ENCODE measurements at regions not wholly inside any gene's neighbourhood (a gene's known extent, or its start where the extent isn't known, plus 50 kb on each side); places are given as distances from the start of the nearest gene placed in this dataset.
"Not testable (repeated sequence)": the region's sequence is repeated elsewhere in the genome, so short reads cannot be mapped to it uniquely, and the experiment has no call there.

DNA sequence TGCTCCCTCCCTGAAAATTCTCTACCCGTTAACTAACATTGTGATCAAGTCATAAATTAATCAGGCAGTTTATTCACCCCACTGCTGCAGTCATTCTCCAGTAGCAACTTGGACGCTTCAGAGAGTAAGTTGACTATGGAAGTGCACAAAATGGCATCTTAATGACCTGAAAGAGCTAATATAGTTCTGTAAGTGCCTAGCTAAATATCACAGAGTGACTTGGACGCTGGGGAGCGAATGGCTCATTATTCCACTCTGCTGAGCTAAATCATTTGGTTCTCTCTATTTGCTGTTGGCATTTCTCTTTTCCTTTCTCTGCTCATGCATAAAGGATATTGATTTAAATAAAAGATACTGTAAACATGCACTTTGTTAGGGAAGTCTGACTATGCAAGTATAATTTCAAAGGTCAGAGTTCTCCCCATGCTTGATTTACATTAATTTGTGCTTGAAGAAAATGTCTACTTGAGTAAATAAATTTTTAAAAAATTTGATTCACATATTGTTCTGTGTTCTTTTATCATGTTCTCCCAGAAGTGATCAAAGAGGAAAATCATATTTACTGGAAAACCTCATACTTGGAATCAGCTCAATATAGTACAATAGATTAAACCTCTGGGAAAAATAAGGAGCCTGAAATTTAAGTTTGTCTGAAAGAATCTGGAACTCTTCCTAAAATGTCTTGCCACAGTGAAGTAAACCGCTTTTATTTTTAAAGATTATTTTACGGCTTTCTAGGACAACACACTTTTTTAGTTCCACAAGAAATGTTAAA is 169.5 kb upstream of the HAPLN1 start:
- no peak for DNase-seq

DNA sequence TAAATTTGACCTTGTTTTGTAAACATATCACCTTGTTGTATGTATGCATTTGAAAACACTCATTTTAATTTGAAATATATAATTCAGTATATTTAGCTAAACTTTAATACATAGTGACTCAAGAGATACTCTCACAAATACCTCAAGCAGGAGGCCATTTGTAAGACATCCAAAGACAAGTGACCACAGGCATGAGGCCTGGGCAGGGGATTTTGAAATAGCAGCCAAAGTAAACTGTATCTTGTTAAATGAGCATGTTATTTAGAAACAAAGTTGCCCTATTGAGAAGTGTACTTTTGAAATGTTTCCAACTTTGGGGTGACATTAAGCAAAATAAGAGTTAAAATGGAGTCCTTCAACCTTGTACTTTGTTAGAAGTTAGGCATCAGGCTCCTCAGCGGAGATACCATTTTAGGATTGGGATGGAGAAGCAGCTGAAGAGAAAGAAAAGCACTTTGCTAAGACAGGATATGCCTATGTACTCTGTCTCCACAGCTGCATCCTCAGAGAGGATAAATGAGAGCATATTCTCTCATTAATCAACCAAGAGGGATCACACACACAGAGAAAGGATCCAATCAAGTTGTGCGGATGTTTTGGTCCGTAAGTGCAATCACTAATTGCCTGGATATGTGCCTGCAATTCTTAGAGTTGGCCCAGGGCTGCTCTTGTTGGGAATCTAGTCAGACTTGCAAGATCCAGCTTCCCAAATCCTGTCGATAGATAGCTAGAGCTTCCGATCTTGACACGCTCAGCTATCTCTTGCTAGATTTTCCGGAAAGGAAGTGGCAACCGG is 157.5 kb upstream of the HAPLN1 start:
- DNase-seq, result no peak

DNA sequence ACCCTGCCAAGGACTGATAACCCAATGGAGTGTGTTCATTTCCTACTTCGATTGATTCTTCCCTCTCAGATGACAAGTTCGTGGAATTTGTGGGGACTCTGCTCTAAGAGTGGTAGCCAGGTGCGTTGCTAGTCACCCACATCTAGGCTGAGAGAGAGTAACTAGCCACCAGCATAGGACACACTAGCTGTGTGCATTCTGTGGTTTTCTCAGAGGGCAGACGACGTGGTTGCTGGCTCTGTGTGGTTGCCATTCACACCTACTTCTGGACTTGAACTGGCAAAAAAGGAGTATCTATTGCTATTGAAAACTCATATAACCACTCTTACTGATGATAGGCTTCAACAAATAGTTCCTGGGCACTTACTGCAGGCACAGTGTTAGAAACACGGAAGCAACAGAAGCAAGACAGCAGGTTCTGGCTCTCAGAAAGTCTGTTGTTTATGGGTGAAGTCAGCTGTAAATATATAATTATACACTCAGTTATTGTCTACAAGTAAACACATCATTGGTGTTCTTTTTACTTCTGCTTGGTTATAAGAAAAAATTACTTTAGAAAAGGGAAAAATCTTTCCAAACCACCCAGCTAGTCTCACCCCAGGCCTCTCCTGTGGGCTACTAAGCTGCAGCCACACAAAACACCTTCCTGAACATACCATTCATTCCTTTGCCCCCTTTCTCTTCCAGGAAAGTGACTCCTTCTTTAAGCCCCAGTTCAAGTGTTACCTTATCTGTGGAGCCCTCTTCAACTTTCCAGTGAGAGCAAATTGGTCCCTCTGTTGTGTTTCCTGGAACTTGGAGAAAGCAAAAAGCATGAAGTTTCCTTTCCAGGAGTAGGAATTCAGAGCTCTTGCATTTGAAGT is 151.1 kb upstream of the HAPLN1 start:
- DNase-seq, result no peak

DNA sequence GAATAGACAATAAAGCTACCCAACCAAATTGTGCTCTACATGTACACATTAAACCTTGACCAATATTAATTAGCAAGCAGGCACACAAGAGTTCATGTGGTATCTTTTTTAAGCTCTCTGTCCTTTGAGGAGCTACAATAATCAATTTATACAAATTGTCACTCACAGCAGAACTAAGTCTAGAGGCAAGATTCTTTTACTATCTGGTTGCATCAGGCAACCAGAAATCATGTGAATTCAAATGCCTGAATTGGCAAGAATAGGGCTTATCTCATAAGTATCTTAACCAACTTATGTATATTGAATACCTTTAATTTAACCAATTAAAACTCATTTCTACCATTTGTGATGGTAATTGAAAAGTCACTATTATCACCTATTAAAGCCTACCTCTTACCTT is 145.5 kb upstream of the HAPLN1 start:
- no peak for DNase-seq

DNA sequence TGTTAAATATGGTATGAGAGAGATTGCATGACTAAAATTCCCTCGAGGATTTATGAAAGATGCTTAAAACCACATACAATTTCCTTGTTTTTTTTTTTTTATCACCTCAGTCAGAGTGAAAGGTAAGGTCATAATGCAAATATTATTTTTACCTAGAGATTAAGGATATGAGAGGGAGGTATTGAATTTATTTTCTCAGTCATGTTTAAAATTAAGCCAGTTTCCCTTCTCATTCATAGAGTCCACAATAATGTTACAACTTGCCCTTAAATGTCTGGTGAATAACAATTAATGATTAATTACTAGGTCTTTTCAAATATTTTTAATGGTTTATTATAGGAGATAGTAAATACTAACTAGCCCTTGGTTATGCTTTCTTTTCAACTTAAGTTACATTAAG is 144.9 kb upstream of the HAPLN1 start:
- no peak for DNase-seq

DNA sequence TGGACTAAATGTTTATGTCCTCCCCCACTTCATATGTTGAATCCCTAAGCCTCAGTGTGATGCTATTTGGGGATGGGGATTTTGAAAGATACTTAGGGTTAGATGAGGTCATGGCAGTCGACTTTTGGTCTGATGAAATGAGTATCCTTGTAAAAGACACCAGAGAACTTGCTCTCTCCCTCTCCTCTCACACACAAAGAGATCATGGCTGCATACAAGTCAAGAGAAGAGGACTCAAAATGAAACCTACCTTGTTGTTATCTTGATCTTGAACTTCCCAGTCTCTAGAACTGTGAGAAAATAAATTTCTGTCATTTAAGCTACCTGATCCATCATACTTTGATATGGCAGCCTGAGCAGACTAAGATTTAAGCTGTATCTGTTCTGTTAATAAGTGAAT is 144.0 kb upstream of the HAPLN1 start:
- DNase-seq, result no peak

DNA sequence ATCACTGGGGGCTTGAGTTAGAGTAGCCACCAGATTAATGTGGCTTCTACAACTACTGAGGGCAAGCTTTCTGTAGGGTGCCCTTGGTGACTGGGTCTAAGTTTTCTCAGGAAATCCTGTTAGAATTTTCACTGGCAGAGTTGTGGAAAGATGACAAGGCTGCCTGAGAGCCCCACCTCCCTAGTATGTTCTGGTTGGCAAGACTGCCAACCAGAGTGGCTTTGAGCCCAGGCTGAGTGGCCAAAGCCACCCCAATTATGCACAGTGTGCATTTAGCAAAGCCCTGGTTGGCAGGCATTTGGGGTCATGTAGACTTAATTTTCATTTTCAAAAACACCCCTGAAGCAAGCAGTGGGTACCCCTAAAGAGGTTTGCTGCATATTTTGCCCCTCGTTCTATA is 136.7 kb upstream of the HAPLN1 start:
- DNase-seq, result no peak

DNA sequence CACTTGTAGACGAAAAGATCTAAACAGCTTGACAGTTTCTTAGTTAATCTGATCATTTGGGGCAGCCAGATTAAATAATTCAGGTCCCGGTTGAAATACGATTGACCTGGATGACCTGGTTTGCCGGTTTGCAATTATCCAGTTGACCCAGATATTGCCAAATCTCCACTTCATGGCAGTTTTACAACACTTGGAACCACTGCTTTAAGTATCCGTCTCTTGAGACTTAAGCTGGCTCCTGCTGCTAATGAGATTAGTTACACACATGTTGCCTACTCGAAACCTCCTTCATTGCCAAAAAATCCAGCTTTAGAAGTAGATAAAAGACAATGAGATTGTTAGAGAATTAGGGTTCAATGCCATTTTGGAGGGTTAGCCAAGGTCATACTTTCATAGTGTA is 136.2 kb upstream of the HAPLN1 start:
- DNase-seq, result no peak

DNA sequence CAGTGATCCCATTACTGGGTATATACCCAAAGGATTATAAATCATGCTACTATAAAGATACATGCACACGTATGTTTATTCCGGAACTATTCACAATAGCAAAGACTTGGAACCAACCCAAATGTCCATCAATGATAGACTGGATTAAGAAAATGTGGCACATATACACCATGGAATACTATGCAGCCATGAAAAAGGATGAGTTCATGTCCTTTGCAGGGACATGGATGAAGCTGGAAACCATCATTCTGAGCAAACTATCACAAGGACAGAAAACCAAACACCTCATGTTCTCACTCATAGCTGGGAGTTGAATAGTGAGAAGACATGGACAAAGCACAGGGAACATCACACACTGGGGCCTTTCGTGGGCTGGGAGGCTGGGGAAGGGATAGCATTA is 129.8 kb upstream of the HAPLN1 start:
- not testable (repeated sequence) for DNase-seq

DNA sequence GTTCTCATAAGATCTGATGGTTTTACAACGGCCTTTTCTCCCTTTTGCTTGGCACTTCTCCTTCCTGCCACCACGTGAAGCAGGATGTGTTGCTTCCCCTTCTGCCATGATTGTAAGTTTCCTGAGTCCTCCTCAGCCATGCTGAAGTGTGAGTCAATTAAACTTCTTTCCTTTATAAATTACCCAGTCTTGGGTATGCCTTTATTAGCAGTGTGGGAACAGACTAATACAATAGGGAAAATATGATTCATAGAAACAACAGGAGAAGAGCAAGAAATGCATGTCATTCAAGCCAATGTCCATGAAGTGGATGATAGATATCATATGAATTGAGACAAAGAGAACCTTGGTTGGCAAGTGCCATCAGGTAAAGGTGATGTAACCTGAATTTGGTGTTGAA is 128.3 kb upstream of the HAPLN1 start:
- DNase-seq, result peak; percentile 4

DNA sequence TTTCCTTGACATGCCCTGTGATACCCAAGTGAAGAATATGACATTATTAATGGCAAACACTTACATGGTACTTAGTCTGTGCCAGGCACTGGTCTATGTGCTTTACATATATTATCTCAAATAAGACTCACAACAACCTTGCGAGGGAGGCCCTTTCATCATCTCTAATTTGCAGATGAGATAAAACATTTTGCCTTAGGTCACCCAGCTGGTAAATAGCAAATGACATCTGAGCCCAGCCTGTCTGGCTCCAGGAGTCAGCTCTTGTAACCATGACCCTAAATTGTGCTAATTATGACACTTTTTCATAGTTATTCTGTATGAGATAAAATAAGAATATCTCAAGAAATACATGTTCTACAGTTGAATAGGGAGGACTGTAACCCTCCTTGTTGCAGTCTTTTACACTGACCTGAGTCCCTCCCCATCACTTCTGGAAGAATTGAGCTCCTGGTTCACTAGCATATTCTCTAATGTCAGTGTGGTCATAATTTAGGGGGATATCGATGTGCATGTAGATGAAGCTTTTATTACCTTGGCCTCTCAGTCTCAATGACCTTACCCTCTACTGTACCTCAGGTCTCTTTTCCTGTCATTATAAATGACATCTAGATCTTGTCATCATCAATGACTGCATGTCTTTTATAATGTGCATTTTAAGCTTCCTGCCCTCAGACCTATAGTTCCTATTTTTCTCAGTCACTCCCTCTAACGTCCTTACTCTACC is 126.1 kb upstream of the HAPLN1 start:
- no peak for DNase-seq

DNA sequence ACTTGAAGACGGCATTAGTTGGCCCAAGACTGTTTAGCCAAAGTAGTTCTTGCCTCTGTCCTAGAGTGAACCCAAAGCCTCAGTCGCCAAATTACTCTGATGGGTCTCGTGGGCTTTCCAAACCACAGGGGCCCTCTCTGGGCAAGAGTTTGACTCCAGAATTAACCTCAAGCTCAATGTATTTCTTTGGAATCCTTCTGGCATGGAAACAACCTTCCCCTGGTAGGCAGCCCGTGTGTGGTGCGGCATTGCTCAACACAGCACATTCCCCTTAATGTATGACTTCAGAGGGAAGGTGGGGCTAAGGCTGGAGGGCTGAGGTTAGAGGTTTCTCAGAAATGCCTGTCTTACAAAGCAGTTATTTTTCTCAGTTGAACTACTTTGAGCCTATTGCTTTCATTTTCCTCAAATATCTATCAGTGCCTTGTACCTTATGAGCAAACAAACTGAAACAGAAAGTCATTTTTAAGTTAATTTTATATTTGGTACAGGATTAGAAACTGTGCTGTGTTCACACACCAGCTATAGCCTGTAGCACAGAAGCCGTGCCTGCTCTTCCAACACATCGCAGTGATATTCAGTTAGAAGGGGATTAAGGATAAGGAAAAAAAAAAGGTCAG is 123.9 kb upstream of the HAPLN1 start:
- DNase-seq, result peak; percentile 15

DNA sequence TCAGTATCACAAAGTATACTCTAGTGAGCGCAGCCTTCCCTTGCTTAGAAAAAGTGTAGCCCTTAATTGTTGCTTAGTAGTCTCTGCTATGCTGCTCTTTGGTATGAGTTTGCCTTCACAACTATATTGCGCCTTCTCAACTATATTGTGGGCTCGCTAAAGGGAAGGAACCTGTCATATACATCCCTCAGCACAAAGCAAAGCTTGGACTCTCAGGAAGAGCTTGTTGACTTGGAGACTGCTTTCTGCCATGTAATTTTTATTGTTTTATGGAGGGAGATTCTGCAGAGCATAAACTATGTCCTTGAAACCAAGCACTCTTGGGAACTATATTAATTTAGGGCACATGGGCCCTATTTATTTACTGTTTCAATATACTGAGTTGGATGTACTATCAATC is 119.1 kb upstream of the HAPLN1 start:
- DNase-seq, result no peak

DNA sequence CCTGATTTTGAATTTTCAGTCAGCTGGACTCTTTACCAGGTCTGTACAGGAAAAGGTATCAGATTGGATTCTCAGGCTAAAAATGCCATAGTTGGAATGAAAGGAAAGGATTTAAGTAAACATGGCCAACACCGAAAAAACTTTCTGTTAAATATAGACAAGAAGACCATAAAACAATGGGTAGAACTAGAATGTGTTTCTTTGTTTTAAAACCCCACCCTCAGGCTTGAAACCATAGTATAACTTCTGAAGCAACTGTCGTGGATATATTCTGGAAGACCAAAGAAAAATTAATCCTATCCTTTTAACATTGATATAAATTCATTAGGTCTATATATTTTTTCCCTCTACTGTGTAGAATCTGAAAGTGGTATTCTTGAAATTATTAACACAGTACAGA is 118.6 kb upstream of the HAPLN1 start:
- DNase-seq, result no peak

DNA sequence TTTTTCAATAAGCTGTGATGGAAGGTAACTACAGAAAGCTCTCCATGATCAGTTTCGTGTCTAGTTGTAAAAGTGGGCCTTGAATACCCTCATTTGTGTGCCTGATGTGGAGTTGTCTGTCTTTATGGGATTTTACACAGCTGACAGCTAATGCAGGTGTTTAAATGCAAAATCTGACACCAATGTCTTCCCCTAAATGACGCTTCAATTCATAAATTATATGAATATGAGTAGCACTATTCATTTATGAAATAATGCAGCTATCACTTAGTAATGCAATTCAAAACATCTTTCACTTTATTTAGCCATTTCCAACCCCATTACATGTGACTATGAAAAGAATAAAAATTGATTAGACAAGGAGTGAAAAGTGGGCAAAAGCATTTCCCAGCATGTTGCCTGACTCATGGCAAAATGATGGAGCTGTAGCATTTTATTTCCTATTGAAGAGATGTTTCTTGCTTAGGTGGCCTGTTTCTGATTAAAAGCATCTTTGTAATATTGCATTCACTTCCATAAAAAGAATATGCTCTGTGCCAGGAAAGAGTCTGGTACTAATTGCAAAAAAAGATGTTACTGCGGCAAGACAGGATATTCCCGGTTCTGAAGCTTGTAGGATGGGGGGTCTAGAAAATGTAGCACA is 116.7 kb upstream of the HAPLN1 start:
- no peak for DNase-seq

DNA sequence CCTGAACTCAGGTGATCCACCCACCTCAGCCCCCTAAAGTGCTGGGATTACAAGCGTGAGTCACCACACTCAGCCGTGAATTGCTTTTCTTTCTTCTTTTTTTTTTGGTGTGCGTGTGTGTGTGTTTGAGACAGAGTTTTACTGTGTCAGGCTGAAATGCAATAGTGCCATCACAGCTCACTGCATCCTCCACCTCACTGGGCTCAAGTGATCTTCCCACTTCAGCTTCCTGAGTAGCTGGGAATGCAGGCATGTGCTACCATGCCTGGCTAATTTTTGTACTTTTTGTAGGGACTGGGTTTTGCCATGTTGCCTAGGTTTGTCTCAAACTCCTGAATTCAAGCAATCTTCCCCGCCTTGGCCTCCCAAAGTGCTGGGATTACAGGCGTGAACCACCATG is 113.7 kb upstream of the HAPLN1 start:
- no peak for DNase-seq

DNA sequence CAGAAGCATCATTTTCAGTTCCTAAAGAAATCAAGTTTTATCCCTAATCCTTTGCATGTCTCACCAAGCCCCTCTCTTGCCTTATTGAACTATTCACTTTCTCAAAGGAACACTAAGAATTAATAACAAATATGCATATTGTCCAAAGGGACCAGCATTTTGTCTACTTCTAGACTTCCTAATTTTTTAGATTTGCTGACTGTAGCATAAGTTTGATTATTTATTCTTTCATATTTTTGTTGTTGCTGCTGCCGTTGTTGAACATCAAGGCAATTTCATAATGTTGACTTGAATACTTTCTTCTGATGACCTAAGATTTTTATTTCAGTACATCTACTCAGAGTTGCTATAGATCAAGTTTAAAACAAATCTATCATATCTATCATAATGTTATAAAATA is 111.2 kb upstream of the HAPLN1 start:
- no peak for DNase-seq

DNA sequence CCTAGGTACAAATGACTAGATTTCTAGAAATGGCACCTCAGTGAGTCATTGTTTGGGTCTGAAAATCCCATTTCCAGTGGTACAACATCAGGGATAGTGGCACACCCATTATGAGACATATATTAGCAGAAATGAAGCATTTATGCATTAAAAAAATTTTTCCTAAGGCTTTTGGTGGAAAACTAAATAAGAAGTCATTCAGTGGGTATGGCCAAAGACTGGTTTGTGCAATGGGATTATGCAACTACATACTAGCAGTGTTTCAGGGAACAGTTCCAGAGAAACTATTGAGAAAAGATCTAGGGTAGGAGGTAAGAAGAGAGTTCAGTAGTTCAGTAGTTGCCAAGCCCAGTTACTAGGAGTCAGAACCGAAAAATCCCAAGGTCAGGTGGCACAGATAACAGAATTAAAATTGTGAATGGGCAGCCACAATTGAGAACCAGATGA is 106.5 kb upstream of the HAPLN1 start:
- DNase-seq, result no peak

DNA sequence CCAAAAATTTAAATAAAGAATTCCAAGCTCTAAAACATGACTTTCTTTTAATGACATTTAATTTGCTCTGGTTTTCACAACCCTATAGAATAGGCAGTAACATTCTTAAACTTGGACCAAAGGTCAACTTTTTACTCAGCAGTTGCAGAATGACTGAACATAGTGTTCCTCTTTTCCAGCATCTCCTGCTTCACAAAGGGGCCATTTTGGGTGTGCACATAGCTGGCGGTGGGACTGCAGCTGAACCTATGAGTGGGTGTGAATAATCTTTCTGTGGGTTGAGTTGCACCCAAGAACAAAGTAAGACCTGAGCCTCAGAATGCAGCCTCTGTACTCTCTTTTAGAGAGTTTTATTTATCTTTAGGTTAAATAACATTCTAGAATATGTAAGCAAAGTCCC is 96.9 kb upstream of the HAPLN1 start:
- no peak for DNase-seq

DNA sequence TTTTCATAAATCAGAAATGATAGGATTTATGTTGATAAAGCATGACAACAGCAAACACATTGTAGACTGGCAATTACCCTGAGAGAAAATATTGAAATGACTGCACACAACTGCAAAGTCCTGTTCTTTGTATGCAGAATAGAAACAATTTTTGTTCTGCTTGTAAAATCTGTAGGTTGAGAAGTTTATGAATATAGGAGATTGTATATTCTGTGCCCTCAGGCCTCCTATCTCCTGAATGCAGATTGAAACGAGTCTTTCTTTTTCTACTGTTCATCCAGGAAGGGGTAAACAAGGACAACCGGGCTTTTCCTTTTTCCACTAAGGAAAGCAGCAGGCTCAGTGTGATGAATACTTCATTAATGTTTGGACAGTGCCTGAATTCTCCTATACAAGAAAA is 95.0 kb upstream of the HAPLN1 start:
- DNase-seq, result no peak

DNA sequence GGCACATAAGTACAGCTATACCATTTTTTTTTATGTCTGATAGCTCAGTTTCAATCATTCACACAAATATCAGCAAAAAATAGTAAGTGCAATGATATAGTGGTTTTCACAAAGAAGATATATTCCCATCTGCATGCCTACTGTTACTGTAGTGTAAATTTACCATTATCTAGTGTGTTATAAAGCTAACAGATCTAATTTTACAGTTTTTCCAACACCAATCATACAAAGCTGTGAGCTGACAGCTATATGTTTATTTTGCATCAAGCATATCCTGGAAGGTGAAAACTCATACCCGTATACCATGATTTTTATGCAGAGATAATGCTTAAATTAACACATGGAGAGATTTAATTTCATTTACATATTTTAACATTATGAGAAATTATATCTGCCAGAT is 89.9 kb upstream of the HAPLN1 start:
- no peak for DNase-seq

DNA sequence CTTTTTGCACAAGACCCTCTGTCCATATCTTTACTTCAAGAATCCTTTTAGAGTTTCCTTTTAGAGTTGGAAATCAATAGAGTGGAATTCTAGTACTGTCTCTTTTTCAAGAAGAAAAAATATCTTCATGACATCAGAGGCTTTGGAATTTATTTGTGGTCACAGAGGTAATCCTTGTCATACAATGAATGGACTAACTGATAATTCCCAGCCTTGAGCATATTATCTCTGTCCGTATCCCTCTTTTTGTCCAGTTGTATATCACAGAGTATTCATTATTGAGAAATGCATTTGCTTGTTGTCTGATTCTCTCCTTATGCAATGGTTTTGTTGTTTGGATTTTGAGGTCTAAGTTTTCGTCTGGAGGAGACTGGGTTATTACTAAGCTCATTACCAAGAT is 82.0 kb upstream of the HAPLN1 start:
- no peak for DNase-seq
